UCSD-AML1 (cell line): ENCODE measurements at regions not wholly inside any gene's neighbourhood (a gene's known extent, or its start where the extent isn't known, plus 50 kb on each side); places are given as distances from the start of the nearest gene placed in this dataset.
"Not testable (repeated sequence)": the region's sequence is repeated elsewhere in the genome, so short reads cannot be mapped to it uniquely, and the experiment has no call there.

Experiments
- DNase-seq: peaks from one replicate; lab custom pipeline; 2025; ENCODE audit not compliant: unreplicated experiment; lab: John Stamatoyannopoulos, UW

DNA sequence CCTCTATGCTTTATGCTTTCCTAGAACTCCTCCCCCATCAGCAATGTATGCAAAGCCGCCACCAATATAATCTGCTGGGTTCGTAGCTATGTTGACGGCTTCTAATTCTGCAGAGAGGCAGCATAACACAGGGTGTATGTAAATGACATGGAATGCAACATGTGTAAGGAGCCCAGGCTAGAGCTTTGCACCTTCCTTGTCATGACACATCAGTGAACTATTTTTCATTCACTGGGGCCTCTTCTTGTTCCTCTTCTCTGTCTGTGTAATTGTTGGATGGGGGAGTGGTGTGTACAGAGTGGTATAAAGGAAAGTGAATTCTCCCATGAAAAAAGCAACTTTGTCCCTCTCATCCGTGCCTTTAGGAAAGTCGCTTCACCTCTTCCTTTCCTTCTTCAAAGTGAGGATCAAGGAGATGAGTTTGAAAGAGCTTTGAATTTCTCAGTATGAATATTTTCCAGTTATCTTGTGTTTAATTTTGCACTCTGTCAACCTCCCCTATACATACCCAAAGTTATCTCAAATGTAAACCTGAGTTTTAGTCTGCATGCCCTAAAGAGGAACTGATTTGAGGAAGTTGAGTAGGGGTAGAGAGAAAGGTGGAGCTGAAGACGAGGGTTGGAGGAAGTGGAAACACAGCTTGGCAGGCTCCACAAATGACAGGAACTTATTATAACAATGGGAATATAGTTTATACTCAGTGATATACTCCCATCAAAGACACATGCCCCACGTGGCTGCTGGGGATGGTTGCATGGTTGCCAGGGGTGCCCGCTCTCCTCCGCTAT lies 74.9 kb upstream of the ARL4C start:
- DNase-seq: no peak

GRCh38 chr2:234570476-234570875 lies 73.6 kb upstream of the ARL4C start:
- no peak for DNase-seq

DNA sequence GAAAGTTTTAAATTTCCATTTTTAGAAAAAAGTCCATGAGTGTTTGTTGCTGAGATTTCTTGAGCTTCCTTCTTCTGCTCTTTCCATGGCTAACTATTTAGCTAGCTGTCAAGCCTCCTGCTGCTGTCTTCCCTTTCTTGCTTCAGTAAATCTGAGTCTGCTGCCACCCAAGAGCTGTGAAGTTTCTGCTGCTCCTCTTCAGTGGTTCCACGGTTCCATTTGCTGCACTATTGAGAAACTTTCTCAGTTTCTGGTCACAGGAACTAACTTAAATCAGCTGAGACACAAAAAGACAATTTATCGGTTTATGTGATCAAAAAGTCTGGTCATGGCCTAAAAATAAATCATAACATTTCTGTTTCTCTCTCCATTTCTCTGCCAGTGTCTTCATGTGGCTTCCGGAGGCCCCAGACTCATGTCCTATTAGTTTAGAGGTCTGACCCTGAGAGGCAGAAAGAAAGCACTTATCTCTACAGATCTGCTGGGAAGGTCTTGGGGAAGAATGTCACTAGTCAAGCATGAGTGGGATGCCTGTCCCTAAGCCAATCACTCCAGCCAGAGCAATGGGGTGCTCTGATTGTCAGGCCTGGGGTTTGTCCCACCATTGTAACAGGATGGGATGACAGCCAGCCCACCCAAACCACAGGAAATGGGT lies 73.0 kb upstream of the ARL4C start:
- no peak for DNase-seq

- DNase-seq: no peak
Observed at GRCh38 chr2:234566622-234567021, 69.7 kb upstream of the ARL4C start.

DNA sequence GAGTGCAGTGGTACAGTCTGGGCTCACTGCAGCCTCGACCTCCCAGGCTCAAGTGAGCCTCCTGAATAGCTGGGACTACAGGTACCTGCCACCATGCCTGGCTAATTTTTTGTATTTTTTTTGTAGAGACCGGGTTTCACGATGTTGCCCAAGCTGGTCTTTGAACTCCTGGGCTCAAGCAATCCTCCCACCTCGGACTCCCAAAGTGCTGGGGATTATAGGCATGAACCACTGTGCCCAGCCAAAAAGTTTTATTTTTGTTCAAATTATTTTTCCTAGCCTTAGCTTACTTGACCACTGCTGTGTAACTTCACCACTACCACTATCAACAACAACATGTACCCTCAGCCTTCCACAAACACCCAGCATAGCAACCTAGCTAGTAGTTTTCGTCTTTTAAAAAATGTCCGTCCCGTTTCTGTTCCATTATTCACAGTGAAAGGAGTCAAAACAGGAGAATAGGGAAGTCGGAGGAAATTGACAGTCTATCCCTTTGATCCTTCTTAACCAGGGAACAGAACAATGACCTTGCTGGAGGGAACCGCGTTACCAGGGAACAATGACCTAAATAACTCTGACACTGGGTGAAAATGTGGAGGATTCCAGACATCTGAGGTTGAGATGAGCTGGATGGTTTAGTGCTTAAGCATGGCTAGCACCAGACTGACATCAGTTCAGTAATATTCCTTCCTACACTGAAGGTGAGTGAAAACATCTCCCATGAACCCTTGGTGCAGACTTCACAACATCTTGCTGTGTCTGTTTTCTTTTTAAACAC lies 69.2 kb upstream of the ARL4C start:
- no peak for DNase-seq

- no peak for DNase-seq
Observed at GRCh38 chr2:234565201-234565600, 68.3 kb upstream of the ARL4C start.

- DNase-seq: no peak
Observed at GRCh38 chr2:234564699-234565098, 67.8 kb upstream of the ARL4C start.

DNA sequence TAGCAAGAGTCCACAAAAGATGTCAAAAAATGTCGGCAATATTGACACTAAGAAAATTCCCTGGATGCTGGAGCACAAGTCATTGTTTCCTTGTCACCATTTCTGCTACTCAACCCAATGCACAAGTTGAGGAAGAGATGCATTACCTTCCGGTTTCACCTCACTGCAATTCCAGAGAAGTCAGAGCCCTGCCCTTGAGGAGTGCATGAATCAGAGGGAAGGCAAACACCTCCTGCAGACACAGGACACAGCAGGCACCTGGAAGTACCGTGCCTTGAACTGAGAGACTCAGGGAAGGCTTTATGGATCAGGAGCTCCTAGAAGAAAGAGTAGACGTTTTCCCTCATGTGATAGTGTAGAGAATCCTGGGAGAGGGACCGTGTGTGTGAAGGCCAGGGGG lies 62.7 kb upstream of the ARL4C start:
- DNase-seq: no peak

- no peak for DNase-seq
Observed at GRCh38 chr2:234558642-234559041, 61.8 kb upstream of the ARL4C start.

DNA sequence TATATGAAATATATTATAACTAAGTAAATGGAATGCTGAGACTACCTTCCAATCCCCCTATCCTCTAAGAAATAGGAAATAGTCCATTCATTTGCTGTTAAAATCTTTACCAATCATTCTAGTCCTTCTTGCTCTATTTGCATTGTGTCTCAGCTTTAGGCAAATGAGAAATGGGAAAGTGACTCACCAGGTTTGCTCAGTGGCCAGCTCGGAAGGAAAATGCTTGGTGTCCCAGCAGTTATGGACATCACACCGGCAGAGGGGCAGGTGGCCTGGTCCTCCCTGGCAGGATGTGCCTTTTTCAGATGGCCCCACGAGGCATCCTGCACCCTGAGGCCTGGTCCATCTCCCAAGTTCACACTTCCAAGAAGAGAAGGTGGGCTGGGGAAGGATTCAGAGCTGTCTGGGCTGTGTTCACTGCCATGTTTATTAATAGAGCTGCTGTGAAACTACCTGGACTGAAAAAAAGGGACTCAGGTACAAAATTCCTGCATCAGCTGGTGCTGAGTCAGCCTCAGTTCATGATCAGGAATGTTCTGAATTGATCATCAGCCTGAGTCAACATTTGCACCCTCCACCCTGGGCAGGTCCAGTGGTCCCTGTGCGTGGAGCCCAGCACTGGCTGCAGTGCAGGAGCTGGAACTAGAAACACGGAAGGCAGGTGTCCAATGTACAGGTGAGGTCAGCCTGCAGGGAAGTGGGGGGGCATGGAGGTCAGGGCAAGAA lies 60.1 kb upstream of the ARL4C start:
- no peak for DNase-seq

DNA sequence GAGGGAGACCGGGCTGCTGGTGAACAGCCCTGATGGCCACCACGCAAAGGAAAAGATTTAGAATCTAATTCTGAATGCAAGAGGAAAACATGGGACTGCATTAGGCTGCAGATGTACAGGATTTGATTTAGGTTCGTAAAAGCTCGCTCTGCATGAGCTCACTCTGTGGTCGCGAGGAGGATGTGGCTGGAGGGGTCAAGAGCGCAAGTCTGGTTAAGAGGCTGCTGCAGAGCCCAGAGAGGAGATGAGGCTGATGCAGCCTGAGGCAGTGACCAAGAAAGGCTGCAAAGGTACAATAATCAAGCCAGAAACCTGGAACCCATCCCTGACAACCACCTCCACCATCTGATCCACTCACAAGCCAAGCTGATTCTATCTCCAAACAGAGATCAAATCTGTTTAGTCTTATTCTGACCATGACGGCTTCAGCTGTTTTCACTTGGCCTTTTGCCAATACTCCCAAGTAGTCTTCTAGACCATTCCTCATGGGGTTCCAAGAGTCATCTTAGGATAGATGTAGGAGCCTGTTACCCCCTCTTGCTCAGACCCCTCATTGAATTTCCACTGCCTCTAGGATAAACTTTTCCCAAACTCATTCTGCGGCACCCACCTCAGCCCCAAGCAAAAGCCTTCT lies 58.9 kb upstream of the ARL4C start:
- no peak for DNase-seq

- DNase-seq: no peak
Observed at GRCh38 chr2:234555161-234555560, 58.3 kb upstream of the ARL4C start.

- not testable (repeated sequence) for DNase-seq
Observed at GRCh38 chr2:234553223-234553622, 56.3 kb upstream of the ARL4C start.

DNA sequence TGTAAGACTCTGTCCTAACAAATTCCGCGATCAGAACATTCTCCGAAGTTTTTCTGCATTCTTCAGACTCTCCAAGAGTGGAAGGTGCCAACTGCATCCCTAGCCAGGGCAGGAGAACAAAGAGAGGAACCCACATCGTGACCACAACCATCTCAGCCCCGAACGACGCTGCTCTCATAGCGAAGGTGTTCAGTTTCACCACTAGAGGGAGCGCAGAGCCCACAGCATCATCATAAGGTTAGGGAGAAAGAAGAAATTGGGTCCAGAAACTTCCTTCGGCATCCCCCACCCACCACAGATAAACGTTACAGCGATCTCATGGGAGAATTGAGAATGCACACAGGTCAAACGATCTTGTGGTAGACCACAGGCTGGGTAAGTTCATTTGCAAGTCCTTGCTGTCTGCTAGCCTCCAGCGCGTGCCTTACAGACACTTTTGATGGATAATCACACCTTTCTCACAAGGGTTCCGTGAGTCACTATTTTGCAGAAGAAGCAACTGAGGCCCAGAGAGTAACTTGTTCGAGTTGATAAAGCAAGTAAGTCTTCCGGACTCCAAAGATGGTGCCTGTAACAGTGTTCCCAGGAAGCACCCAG lies 53.7 kb upstream of the ARL4C start:
- DNase-seq: peak; percentile 43

- DNase-seq: no peak
Observed at GRCh38 chr2:234550056-234550455, 53.2 kb upstream of the ARL4C start.

GRCh38 chr2:234548695-234549420 lies 52.0 kb upstream of the ARL4C start:
- no peak for DNase-seq

GRCh38 chr2:234546770-234547169 lies 49.9 kb upstream of the ARL4C start:
- DNase-seq: no peak
